ENCODE measurements at regions not wholly inside any gene's neighbourhood (a gene's known extent, or its start where the extent isn't known, plus 50 kb on each side); places are given as distances from the start of the nearest gene placed in this dataset.
A peak's percentile ranks its signal among the peaks of the same experiment; 100 is the strongest.

DNA sequence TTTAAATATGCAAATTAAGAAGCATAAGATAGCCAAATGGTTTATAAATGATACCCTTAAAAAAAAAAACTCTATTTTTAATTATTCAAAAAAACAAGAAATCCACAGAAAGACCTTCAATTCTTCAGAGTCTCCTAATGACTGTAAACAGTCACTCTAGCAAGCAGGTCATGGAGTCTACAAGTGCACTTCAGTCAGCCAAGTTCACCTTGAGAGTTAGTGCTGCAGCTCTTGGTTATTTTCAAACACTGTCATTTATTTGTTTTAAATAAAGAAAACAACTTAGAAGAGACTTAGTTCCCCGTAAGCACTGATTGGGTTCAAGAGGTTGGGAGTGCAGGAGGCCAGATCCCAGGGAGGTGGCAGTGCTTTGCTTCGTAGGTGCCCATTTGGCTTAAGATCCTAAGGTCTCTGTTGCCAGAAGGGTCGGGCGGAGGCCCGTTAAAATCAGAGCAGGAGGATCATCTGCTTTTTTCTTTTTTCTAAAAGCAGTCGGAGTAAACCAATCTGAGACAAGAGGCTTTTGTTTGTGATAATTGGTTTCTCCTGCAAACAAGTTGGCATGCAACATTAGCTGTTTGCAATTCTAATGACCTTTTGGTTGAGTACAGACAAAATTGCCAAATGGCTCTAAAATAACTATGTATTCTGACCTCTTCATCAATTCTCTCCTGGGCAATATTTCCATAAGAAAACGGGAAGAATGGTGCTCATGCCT is 86.4 kb upstream of the ELMO1 start:
- ChIA-PET POLR2A (ENCODE audit: partially characterized antibody) (no interaction called here), CTCF (ENCODE audit: partially characterized antibody) (no interaction called here)
- peaks cover 13% of the 10 kb centered on the region for H3K27me3 ChIP-seq (ENCODE audit: insufficient read depth, low read length)
- H3K4me3 Mint-ChIP-seq = no peak overlapping the region
- H3K27ac Mint-ChIP-seq = peak overlapping the region in 1 of 7 donors; percentile 21
- H3K9me3 Mint-ChIP-seq = peaks cover 0 to 6% (median 1%) of the 10 kb centered on the region in 8 donors
- no peak overlapping the region for H3K27ac ChIP-seq (ENCODE audit: low read depth, low read length)
- H3K36me3 Mint-ChIP-seq = no peaks in the 10 kb centered on the region
- no peak overlapping the region for H3K4me3 ChIP-seq (ENCODE audit: low read length in 2 of 2)
- DNase-seq = no peak
- no peaks in the 10 kb centered on the region for H3K4me1 ChIP-seq (ENCODE audit: insufficient read depth, low read length)
- H3K9me3 ChIP-seq (ENCODE audit: control insufficient read depth in 1 of 2, low read length in 2 of 2) = no peaks in the 10 kb centered on the region
- H3K27me3 Mint-ChIP-seq = peaks cover 10 to 15% of the 10 kb centered on the region in 2 donors
- no peaks in the 10 kb centered on the region for H3K36me3 ChIP-seq (ENCODE audit: insufficient read depth, low read length)
- H3K4me1 Mint-ChIP-seq = no peaks in the 10 kb centered on the region
- intact Hi-C loops (cut with micrococcal nuclease) = no loop called here

DNA sequence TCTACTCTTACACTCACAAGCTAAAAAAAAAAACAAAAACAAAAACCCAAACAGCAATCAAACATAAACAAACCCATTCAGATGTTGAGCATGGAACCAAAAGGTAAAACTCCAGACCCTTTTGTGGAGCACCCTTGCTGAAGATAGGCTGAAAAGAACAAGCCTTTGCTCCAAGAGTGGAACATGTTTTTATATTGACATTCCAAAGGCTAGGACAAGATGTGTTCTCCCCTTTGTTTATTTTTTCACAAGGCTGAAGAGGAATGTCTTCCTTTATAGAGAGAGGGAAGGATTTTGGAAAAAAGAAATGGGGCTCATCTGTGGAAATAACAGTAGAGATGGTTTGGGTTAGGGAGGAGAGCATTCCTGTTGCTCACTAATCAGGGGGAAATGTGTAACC is 87.2 kb upstream of the ELMO1 start:
- no peaks in the 10 kb centered on the region for H3K36me3 ChIP-seq (ENCODE audit: insufficient read depth, low read length)
- H3K9me3 Mint-ChIP-seq = peaks cover 0 to 6% (median 1%) of the 10 kb centered on the region in 8 donors
- H3K4me1 Mint-ChIP-seq = no peaks in the 10 kb centered on the region
- no peak overlapping the region for H3K27ac ChIP-seq (ENCODE audit: low read depth, low read length)
- POLR2A ChIA-PET (ENCODE audit: partially characterized antibody) = no interaction called here
- H3K4me3 Mint-ChIP-seq = no peak overlapping the region
- peaks cover 13% of the 10 kb centered on the region for H3K27me3 ChIP-seq (ENCODE audit: insufficient read depth, low read length)
- no peaks in the 10 kb centered on the region for H3K9me3 ChIP-seq (ENCODE audit: control insufficient read depth in 1 of 2, low read length in 2 of 2)
- peaks cover 9 to 15% of the 10 kb centered on the region in 2 donors for H3K27me3 Mint-ChIP-seq
- no peak overlapping the region for H3K27ac Mint-ChIP-seq
- no peak for DNase-seq
- H3K4me1 ChIP-seq (ENCODE audit: insufficient read depth, low read length) = no peaks in the 10 kb centered on the region
- intact Hi-C loops (cut with micrococcal nuclease) = no loop called here
- no peaks in the 10 kb centered on the region for H3K36me3 Mint-ChIP-seq
- no peak overlapping the region for H3K4me3 ChIP-seq (ENCODE audit: low read length in 2 of 2)
- CTCF ChIA-PET (ENCODE audit: partially characterized antibody) = no interaction called here

DNA sequence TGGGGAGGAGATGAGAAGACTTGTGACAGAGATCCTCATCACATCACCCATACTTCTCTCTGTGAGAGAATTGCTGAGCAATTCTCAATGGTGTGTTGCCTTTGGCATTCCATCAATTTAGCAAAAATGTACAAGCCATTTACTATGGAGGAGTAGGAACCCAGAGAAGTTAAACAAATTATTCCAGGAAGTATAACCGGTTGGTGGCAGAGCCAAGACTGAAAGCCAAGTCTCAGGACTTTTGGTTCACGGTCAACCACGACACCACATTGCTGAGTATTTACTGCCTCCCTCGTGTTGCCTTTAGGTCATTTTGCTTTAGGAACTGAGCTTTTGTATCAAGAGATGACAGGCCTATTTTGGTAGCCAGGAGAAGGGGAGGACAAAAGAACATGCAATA is 88.0 kb upstream of the ELMO1 start:
- CTCF ChIA-PET (ENCODE audit: partially characterized antibody) = no interaction called here

DNA sequence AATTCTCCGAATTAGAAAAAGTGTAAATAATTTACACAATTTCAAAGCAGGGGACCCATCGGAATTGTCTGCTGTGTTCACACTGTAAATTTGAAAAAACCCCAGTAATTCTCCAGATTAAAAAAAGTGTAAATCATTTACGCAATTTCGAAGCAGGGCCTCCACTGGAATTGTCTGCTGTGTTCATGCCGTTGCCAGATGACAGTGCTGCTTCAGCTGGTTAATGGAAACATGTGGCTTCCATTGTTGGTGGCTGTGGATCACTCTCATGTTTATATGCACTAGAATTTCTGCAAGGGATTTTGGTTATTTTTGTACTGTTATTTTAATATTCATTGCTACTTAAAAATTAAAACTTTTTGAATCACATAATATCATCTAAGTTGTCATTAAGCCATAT is 88.8 kb upstream of the ELMO1 start:
- no peak for DNase-seq
- intact Hi-C loops (cut with micrococcal nuclease) = no loop called here
- Histone ChIP-seq H3K27me3 (ENCODE audit: insufficient read depth, low read length) (peaks cover 13% of the 10 kb centered on the region), H3K27ac (ENCODE audit: low read depth, low read length) (no peak overlapping the region), H3K4me3 (ENCODE audit: low read length in 2 of 2) (no peak overlapping the region), H3K9me3 (ENCODE audit: control insufficient read depth in 1 of 2, low read length in 2 of 2) (no peaks in the 10 kb centered on the region), H3K4me1 (ENCODE audit: insufficient read depth, low read length) (no peaks in the 10 kb centered on the region), H3K36me3 (ENCODE audit: insufficient read depth, low read length) (no peaks in the 10 kb centered on the region)
- Mint-ChIP-seq H3K4me3 (no peak overlapping the region), H3K4me1 (no peaks in the 10 kb centered on the region), H3K27ac (no peak overlapping the region), H3K36me3 (no peaks in the 10 kb centered on the region), H3K9me3 (peaks cover 0 to 6% (median 1%) of the 10 kb centered on the region in 8 donors), H3K27me3 (peaks cover 9 to 12% of the 10 kb centered on the region in 2 donors)
- POLR2A ChIA-PET (ENCODE audit: partially characterized antibody) = no interaction called here
- CTCF ChIA-PET (ENCODE audit: partially characterized antibody) = no interaction called here

More for the DNA sequence above, 88.0 kb upstream of the ELMO1 start:
- Mint-ChIP-seq H3K9me3 (peaks cover 0 to 6% (median 1%) of the 10 kb centered on the region in 8 donors), H3K27me3 (peaks cover 9 to 12% of the 10 kb centered on the region in 2 donors), H3K4me1 (no peaks in the 10 kb centered on the region), H3K27ac (no peak overlapping the region), H3K36me3 (no peaks in the 10 kb centered on the region), H3K4me3 (no peak overlapping the region)
- H3K27me3 ChIP-seq (ENCODE audit: insufficient read depth, low read length) = peaks cover 13% of the 10 kb centered on the region
- no peaks in the 10 kb centered on the region for H3K4me1 ChIP-seq (ENCODE audit: insufficient read depth, low read length)
- no peak overlapping the region for H3K4me3 ChIP-seq (ENCODE audit: low read length in 2 of 2)
- intact Hi-C loops (cut with micrococcal nuclease) = no loop called here
- DNase-seq = no peak
- POLR2A ChIA-PET (ENCODE audit: partially characterized antibody) = no interaction called here
- H3K9me3 ChIP-seq (ENCODE audit: control insufficient read depth in 1 of 2, low read length in 2 of 2) = no peaks in the 10 kb centered on the region
- no peak overlapping the region for H3K27ac ChIP-seq (ENCODE audit: low read depth, low read length)
- H3K36me3 ChIP-seq (ENCODE audit: insufficient read depth, low read length) = no peaks in the 10 kb centered on the region

DNA sequence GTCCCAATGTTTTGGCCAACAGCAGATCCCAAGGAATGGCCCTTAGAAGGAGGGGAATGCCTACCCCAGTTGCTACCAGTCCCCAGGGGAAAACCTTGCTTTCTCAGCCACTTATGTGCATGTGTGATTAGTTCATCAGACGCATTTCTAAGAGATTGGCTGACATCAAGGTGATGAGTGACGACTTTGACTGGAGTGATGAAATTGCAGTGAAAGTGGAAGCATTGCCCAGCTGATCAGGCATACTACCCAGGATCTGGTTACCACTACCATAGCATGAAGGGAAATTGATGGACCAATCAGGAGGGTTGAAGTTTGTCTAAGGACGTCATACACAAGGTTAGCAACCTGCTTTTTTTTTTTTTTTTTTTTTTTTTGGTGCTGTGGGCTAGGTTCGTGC is 90.3 kb upstream of the ELMO1 start:
- peaks cover 4 to 6% of the 10 kb centered on the region in 2 donors for H3K27me3 Mint-ChIP-seq
- H3K27ac Mint-ChIP-seq = no peak overlapping the region
- no peaks in the 10 kb centered on the region for H3K9me3 ChIP-seq (ENCODE audit: control insufficient read depth in 1 of 2, low read length in 2 of 2)
- no peaks in the 10 kb centered on the region for H3K4me1 ChIP-seq (ENCODE audit: insufficient read depth, low read length)
- no peak overlapping the region for H3K4me3 ChIP-seq (ENCODE audit: low read length in 2 of 2)
- POLR2A ChIA-PET (ENCODE audit: partially characterized antibody) = no interaction called here
- H3K4me3 Mint-ChIP-seq = no peak overlapping the region
- no peak overlapping the region for H3K27ac ChIP-seq (ENCODE audit: low read depth, low read length)
- no peaks in the 10 kb centered on the region for H3K36me3 ChIP-seq (ENCODE audit: insufficient read depth, low read length)
- CTCF ChIA-PET (ENCODE audit: partially characterized antibody) = no interaction called here
- H3K27me3 ChIP-seq (ENCODE audit: insufficient read depth, low read length) = peaks cover 6% of the 10 kb centered on the region
- H3K36me3 Mint-ChIP-seq = no peaks in the 10 kb centered on the region
- intact Hi-C loops (cut with micrococcal nuclease) = no loop called here
- DNase-seq = no peak
- H3K4me1 Mint-ChIP-seq = no peaks in the 10 kb centered on the region
- peaks cover 0 to 2% (median 0%) of the 10 kb centered on the region in 8 donors for H3K9me3 Mint-ChIP-seq

DNA sequence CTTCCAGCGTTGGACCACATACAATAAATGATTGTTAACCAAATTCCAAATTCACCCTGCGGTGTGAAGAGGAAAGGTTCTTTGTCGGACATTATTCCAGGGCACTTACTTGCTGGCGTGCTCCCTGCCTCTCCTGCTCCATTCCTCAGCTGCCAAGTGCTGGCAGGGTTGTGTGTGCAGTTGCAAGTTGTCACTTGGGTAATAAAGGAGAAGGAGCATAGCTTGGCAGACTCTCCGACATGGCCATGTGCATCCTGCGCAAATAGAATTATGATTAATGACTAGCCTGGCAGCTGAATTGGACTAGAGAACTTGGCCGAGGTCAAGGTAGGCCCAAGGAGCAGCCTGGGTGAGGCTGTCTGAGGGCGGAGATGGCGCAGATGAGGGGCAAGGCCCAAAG is 92.3 kb upstream of the ELMO1 start:
- H3K36me3 Mint-ChIP-seq = no peaks in the 10 kb centered on the region
- Histone ChIP-seq H3K4me1 (ENCODE audit: insufficient read depth, low read length) (no peaks in the 10 kb centered on the region), H3K36me3 (ENCODE audit: insufficient read depth, low read length) (no peaks in the 10 kb centered on the region), H3K9me3 (ENCODE audit: control insufficient read depth in 1 of 2, low read length in 2 of 2) (no peaks in the 10 kb centered on the region), H3K27me3 (ENCODE audit: insufficient read depth, low read length) (no peaks in the 10 kb centered on the region), H3K27ac (ENCODE audit: low read depth, low read length) (no peak overlapping the region), H3K4me3 (ENCODE audit: low read length in 2 of 2) (no peak overlapping the region)
- H3K27ac Mint-ChIP-seq = no peak overlapping the region
- no peak overlapping the region for H3K4me3 Mint-ChIP-seq
- POLR2A ChIA-PET (ENCODE audit: partially characterized antibody) = no interaction called here
- no peak for DNase-seq
- intact Hi-C loops (cut with micrococcal nuclease) = no loop called here
- CTCF ChIA-PET (ENCODE audit: partially characterized antibody) = interaction anchor here (0.6 kb wide), 1 partner anchor 954 kb away, joined by 3 read pairs; no protein-coding TSS in a partner anchor
- no peaks in the 10 kb centered on the region for H3K4me1 Mint-ChIP-seq
- H3K9me3 Mint-ChIP-seq = peaks cover 0 to 2% (median 0%) of the 10 kb centered on the region in 8 donors
- H3K27me3 Mint-ChIP-seq = peaks cover 4 to 8% of the 10 kb centered on the region in 2 donors

DNA sequence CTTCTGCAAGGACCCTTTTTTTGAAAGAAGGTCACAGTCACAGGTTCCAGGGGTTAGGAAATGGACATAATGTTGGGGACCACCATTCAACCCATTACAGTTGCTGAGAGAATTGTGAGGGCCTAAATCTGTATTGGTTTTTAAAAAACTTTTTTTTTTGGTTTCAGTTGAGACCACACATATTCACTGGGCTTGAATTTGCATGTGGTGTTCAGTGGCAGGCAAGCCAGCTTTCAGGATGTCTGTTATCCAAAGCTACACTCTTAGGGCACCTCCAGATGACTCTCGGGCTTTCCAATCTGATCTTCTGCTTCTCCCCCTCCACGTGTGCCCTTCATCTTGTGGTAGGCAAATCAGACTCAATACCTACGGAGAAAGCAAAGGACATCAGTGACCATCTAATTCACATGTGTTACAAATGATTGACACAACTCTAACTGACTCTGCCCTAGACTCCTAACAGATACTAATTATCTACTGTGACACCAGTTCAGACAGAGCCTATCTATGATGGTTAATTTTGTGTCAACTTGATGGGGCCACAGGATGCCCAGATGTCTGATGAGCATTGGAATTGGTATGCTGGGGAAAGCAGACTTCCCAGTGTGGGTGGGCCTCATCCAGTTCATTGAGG is 93.3 kb upstream of the ELMO1 start:
- no peak for DNase-seq
- POLR2A ChIA-PET (ENCODE audit: partially characterized antibody) = no interaction called here
- no peaks in the 10 kb centered on the region for H3K27me3 ChIP-seq (ENCODE audit: insufficient read depth, low read length)
- H3K27ac ChIP-seq (ENCODE audit: low read depth, low read length) = no peak overlapping the region
- H3K9me3 ChIP-seq (ENCODE audit: control insufficient read depth in 1 of 2, low read length in 2 of 2) = no peaks in the 10 kb centered on the region
- no peak overlapping the region for H3K4me3 Mint-ChIP-seq
- no peaks in the 10 kb centered on the region for H3K4me1 Mint-ChIP-seq
- peaks cover 4 to 9% of the 10 kb centered on the region in 2 donors for H3K27me3 Mint-ChIP-seq
- H3K36me3 ChIP-seq (ENCODE audit: insufficient read depth, low read length) = no peaks in the 10 kb centered on the region
- H3K36me3 Mint-ChIP-seq = no peaks in the 10 kb centered on the region
- H3K4me1 ChIP-seq (ENCODE audit: insufficient read depth, low read length) = no peaks in the 10 kb centered on the region
- peaks cover 0 to 2% (median 0%) of the 10 kb centered on the region in 8 donors for H3K9me3 Mint-ChIP-seq
- CTCF ChIA-PET (ENCODE audit: partially characterized antibody) = no interaction called here
- intact Hi-C loops (cut with micrococcal nuclease) = no loop called here
- no peak overlapping the region for H3K27ac Mint-ChIP-seq
- no peak overlapping the region for H3K4me3 ChIP-seq (ENCODE audit: low read length in 2 of 2)
